ENCODE measurements at regions not wholly inside any gene's neighbourhood (a gene's known extent, or its start where the extent isn't known, plus 50 kb on each side); places are given as distances from the start of the nearest gene placed in this dataset.
A peak's percentile ranks its signal among the peaks of the same experiment; 100 is the strongest.

DNA sequence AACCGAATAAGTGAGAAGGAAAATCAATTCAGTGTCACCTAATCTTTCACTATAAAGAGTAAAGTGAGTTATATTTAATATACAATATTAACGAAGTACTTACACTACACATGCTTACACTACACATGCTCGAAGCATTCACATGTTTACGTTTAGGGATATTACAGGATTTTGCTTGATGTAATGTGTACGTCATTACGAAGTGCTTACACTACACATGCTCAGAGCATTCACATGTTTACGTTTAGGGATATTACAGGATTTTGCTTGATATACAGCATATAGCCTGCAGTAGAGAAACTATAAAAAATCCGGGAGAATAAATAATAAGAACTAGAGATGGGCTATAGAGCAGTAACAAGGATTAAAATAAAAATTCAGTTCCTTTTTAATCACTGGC lies 538.8 kb upstream of the CXADR start:
- no peak overlapping the region for H3K4me3 Mint-ChIP-seq
- H3K36me3 Mint-ChIP-seq, result peaks cover 3% of the 10 kb centered on the region
- no peak overlapping the region for H3K27ac Mint-ChIP-seq
- no peaks in the 10 kb centered on the region for H3K9me3 Mint-ChIP-seq
- DNase-seq (ENCODE audit: extremely low spot score, unreplicated experiment), result no peak
- TF ChIP-seq CTCF (conservative IDR thresholded peaks at IDR 0.05), result no peak
- no peaks in the 10 kb centered on the region for H3K27me3 Mint-ChIP-seq
- peaks cover 27% of the 10 kb centered on the region for H3K4me1 Mint-ChIP-seq (ENCODE audit: unreplicated experiment)

GRCh38 chr21:16976193-16976592 lies 536.6 kb upstream of the CXADR start:
- H3K27ac Mint-ChIP-seq, result no peak overlapping the region

GRCh38 chr21:16978309-16978895 lies 534.4 kb upstream of the CXADR start:
- no peak for TF ChIP-seq CTCF (conservative IDR thresholded peaks at IDR 0.05)
- peaks cover under 1% of the 10 kb centered on the region for H3K36me3 Mint-ChIP-seq
- peaks cover 24% of the 10 kb centered on the region for H3K4me1 Mint-ChIP-seq (ENCODE audit: unreplicated experiment)
- no peaks in the 10 kb centered on the region for H3K27me3 Mint-ChIP-seq
- H3K9me3 Mint-ChIP-seq, result no peaks in the 10 kb centered on the region
- no peak for DNase-seq (ENCODE audit: extremely low spot score, unreplicated experiment)
- no peak overlapping the region for H3K4me3 Mint-ChIP-seq
- H3K27ac Mint-ChIP-seq, result no peak overlapping the region

More at GRCh38 chr21:16976193-16976592, 536.6 kb upstream of the CXADR start:
- H3K36me3 Mint-ChIP-seq, result peaks cover 3% of the 10 kb centered on the region
- no peaks in the 10 kb centered on the region for H3K27me3 Mint-ChIP-seq
- H3K9me3 Mint-ChIP-seq, result no peaks in the 10 kb centered on the region
- no peak for DNase-seq (ENCODE audit: extremely low spot score, unreplicated experiment)
- peaks cover 27% of the 10 kb centered on the region for H3K4me1 Mint-ChIP-seq (ENCODE audit: unreplicated experiment)
- no peak for TF ChIP-seq CTCF (conservative IDR thresholded peaks at IDR 0.05)
- H3K4me3 Mint-ChIP-seq, result no peak overlapping the region

DNA sequence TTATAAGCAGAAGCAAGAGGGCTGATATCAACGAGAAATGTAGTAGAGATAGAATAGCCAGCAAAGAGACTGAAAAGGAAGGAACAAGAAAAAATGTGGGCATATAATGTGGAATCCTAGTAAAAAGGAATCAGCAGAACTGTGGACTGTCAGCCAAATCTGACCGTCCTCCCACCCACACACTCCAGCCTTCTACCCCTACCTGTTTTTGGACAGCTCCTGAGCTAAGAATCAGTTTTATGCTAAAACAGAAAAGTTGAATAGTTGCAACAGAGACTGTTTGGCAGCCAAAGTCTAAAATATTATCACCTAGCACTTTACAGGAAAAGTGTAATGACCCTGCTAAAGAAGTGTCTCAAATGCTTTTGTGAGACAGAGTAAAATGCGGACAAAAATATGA lies 533.3 kb upstream of the CXADR start:
- no peak for TF ChIP-seq CTCF (conservative IDR thresholded peaks at IDR 0.05)
- Mint-ChIP-seq H3K4me1 (ENCODE audit: unreplicated experiment) (peaks cover 23% of the 10 kb centered on the region), H3K36me3 (no peaks in the 10 kb centered on the region), H3K9me3 (no peaks in the 10 kb centered on the region), H3K27ac (no peak overlapping the region), H3K27me3 (no peaks in the 10 kb centered on the region), H3K4me3 (no peak overlapping the region)
- no peak for DNase-seq (ENCODE audit: extremely low spot score, unreplicated experiment)

DNA sequence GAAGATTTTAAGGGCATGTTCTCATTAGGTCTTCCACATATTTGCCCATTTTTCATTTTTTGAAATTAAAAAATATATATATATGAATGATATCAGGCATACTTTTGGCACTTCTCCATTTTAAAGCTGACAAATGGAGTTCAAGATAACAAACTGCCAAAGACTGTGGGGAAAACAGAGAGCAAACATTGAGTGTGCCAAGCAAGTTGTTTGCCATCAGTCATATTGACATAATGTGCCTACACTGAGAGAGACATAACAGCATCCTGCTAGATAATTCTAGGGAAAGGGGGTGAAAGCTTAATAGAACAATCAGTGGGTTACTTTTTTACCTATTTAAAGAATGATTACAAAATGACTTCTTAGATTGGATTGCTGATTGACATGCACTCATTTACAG lies 529.4 kb upstream of the CXADR start:
- no peak for DNase-seq (ENCODE audit: extremely low spot score, unreplicated experiment)
- no peak for TF ChIP-seq CTCF (conservative IDR thresholded peaks at IDR 0.05)
- H3K27ac Mint-ChIP-seq, result no peak overlapping the region
- no peak overlapping the region for H3K4me3 Mint-ChIP-seq
- no peaks in the 10 kb centered on the region for H3K9me3 Mint-ChIP-seq
- H3K36me3 Mint-ChIP-seq, result no peaks in the 10 kb centered on the region
- H3K27me3 Mint-ChIP-seq, result no peaks in the 10 kb centered on the region
- H3K4me1 Mint-ChIP-seq (ENCODE audit: unreplicated experiment), result no peaks in the 10 kb centered on the region

- no peaks in the 10 kb centered on the region for H3K9me3 Mint-ChIP-seq
- no peaks in the 10 kb centered on the region for H3K27me3 Mint-ChIP-seq
- no peak for DNase-seq (ENCODE audit: extremely low spot score, unreplicated experiment)
- H3K27ac Mint-ChIP-seq, result no peak overlapping the region
- no peaks in the 10 kb centered on the region for H3K36me3 Mint-ChIP-seq
- H3K4me3 Mint-ChIP-seq, result no peak overlapping the region
- H3K4me1 Mint-ChIP-seq (ENCODE audit: unreplicated experiment), result peaks cover 13% of the 10 kb centered on the region
- TF ChIP-seq CTCF (conservative IDR thresholded peaks at IDR 0.05), result peak; percentile 34
Observed at GRCh38 chr21:16992448-16992847, 520.4 kb upstream of the CXADR start.

Data from type B pancreatic cell (in vitro differentiated cells).